ENCODE measurements at regions not wholly inside any gene's neighbourhood (a gene's known extent, or its start where the extent isn't known, plus 50 kb on each side); places are given as distances from the start of the nearest gene placed in this dataset.

DNA sequence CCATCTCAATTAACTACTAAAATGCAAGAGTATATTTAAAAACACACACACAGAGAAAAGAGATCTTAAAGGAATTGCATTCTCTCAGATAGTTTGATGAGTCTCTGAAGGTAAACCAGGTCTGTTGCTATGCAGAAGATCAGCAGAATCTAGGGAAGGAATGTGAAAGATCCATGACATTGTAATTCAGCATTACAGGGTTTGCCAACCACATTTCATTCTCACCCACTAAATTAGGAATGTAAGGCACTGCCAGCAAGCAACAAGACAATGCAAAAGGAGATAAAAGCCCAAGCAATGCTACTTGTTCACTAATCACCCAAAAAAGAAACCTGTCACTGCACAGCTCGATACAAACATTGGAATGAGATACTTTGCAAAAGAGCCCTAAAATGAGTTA is 106.3 kb downstream of the LRIG3 start:
- DNase-seq: no peak
- intact Hi-C loops (cut with DNase I): no loop called here

DNA sequence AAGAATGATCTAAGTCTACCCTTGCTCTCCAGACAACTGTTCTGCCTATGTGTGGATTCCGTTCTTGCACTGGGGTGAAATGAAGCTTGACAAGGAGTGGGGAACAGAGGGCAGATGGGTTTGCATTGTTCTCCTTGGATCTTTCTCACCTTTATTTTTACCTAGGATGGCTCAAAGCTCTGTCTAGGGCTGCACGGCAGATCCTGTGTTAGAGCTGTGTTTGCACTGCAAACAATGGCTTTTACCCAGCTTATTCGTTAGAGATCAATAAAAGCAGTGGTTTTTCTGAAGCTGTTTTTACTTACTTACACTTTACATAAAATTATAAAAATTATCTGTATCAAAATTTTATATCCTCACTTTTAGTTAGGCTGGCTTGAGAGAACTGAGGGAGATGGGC is 105.1 kb downstream of the LRIG3 start:
- intact Hi-C loops (cut with DNase I): no loop called here
- no peak for DNase-seq

DNA sequence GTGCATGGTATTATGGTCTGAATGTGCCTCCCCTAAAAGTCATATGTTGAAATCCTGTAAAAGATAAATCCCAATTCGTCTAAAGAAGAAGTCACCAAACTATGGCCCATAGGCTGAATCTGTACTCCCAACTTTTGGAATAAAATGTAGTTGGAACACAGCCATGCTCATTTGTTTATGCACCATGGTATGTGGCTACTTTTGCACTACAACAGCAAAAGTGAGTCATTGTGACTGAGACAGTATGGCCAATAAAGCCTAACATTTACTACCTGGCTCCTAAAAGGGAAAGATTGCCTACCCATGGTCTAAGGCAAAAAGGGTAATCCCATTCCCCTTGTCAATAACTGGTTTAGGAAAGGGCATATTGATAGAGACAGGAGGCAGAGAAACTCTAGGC is 101.8 kb downstream of the LRIG3 start:
- no peak for DNase-seq
- intact Hi-C loops (cut with DNase I): no loop called here

DNA sequence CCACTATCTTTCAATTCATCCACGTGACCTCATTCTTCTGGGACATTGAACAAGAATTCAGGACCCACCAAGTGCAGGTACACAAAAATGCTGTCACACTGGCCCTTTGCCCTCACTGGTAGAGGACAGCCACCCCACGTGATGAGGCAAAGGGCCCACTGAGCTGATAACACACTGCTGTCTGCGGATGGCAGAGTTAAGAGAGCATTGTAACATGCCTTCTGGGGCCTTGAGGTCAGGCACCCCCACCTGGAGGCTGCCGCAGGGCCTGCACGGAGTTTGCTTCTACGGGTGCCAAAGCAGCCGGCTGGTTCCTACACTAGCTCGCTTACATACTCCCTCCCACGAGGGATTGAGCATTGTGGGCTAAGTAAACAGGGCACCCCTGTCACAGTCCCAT is 101.0 kb downstream of the LRIG3 start:
- intact Hi-C loops (cut with DNase I): no loop called here
- no peak for DNase-seq

DNA sequence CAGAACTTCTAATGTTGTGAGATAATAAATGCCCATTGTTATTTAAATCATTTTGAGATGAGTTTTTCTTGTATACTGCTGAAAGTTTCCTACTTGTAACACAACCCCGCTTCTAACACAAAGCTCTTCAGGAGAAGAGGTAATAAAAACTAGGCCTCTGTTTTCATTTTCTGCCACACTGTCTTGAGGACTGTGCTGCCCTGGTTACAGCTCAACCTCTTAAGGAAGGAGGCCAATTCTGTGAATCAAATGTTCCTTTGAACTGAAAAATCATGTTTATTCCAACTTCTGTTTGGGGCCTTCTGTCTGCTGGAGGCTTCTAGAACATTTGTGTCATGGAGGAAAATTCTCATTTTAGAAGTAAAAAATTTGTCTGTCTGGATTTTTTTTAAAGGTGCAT is 100.3 kb downstream of the LRIG3 start:
- intact Hi-C loops (cut with DNase I): no loop called here
- DNase-seq: no peak
